ENCODE measurements at regions not wholly inside any gene's neighbourhood (a gene's known extent, or its start where the extent isn't known, plus 50 kb on each side); places are given as distances from the start of the nearest gene placed in this dataset.

DNA sequence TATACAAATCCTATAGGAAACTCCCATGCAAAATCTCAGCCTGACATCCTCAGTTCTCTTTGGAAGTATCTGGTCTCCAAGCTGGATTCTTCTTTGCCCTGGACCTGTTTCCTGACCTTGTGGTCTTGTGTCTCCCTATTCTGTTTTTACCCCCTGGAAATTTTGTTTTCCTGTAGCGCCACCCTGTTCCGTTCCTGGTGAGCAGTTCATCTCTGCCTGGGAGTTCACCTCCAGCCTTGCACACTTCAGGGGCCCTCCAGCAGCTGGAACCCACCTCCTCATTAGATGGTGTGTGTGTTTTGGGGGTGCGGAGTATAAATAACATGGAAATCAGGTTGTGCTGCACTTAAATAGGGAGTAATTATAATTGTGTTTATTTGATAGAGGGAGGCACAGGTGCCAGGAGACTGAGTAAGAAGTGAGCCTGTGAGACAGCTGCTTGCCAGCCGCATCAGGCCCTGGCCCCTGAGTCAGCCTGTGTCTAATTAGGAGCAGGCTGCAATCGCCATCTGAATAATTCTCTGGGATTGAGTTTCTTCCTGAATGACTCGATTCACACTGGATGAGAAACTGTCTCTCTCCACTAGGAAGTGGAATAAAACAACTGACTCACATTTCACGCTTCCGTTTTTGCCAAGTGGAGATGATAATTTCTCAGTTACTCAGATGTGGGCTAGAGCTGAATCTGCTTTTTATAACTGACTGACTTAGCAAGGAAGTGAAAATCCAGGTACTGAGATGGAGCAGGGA is 69.4 kb upstream of the HECTD2 start:
- DNase-seq (ENCODE audit: low read depth, low spot score) (peak; percentile 75), FAIRE-seq (peak; percentile 81)
- Histone ChIP-seq H3K9ac (ENCODE audit: control insufficient read depth, extremely low read depth, insufficient read depth, low read length) (peak overlapping the region; percentile 17), H2AFZ (ENCODE audit: control insufficient read depth, low read length) (peak overlapping the region; percentile 70), H3K9me3 (ENCODE audit: control insufficient read depth, low read depth, low read length) (peaks cover 3% of the 10 kb centered on the region), H3K36me3 (ENCODE audit: control insufficient read depth in 2 of 2, extremely low read depth in 1 of 2, insufficient read depth in 2 of 2, low read length in 2 of 2) (no peaks in the 10 kb centered on the region), H3K79me2 (ENCODE audit: control insufficient read depth, insufficient read depth, low read length) (no peaks in the 10 kb centered on the region), H3K4me3 (ENCODE audit: control insufficient read depth in 2 of 3, extremely low read depth in 1 of 3, insufficient read depth in 2 of 3, low read depth in 1 of 3, low read length in 3 of 3) (peak overlapping the region in 1 of 3 experiments; percentile 29), H4K20me1 (ENCODE audit: control insufficient read depth, extremely low read depth, insufficient read depth, low read length) (no peaks in the 10 kb centered on the region), H3K9me1 (ENCODE audit: control insufficient read depth, extremely low read depth, insufficient read depth, low read length) (no peaks in the 10 kb centered on the region), H3K27me3 (ENCODE audit: control insufficient read depth, extremely low read depth, insufficient read depth, low read length) (no peaks in the 10 kb centered on the region), H3K4me2 (ENCODE audit: control insufficient read depth, extremely low read depth, insufficient read depth, low read depth, low read length) (peak overlapping the region; percentile 72), H3K4me1 (ENCODE audit: control insufficient read depth, extremely low read depth, insufficient read depth, low read length) (peaks cover 20% of the 10 kb centered on the region), H3K27ac (ENCODE audit: control insufficient read depth, insufficient read depth, low read length) (peak overlapping the region; percentile 71)
- dilution Hi-C loops (cut with MboI; ENCODE audit: extremely low pct_ligation_motif_present, low sequenced_read_pairs): no loop called here
- TF ChIP-seq, protein P1, sequence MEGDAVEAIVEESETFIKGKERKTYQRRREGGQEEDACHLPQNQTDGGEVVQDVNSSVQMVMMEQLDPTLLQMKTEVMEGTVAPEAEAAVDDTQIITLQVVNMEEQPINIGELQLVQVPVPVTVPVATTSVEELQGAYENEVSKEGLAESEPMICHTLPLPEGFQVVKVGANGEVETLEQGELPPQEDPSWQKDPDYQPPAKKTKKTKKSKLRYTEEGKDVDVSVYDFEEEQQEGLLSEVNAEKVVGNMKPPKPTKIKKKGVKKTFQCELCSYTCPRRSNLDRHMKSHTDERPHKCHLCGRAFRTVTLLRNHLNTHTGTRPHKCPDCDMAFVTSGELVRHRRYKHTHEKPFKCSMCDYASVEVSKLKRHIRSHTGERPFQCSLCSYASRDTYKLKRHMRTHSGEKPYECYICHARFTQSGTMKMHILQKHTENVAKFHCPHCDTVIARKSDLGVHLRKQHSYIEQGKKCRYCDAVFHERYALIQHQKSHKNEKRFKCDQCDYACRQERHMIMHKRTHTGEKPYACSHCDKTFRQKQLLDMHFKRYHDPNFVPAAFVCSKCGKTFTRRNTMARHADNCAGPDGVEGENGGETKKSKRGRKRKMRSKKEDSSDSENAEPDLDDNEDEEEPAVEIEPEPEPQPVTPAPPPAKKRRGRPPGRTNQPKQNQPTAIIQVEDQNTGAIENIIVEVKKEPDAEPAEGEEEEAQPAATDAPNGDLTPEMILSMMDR (optimal IDR thresholded peaks at IDR 0.05 in 1 of 3, IDR thresholded peaks at IDR 0.05 in 1 of 3, conservative IDR thresholded peaks at IDR 0.05 in 1 of 3; ENCODE audit: extremely low read depth in 1 of 3, insufficient read depth in 2 of 3, low read length in 3 of 3): no peak
- TF ChIP-seq EZH2 (IDR thresholded peaks at IDR 0.05; ENCODE audit: low read length): no peak

DNA sequence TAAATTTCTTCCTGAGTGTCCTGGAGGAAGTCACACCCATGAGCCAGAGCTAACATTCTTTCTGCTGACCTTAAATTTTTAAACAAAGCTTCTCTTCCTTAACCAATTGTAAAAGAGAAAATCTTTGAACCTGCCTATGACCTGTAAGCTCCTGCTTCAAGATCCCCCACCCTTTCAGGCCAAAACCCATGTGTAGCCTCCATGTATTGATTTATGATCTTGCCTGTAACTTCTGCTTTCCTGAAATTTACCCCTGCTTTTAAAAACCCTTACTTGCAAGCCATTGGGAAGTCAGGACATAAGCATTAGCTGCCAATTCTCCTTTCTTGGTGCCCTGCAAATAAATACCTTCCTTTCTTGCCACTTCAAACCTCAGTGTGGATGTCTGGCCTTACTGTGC is 68.5 kb upstream of the HECTD2 start:
- no peaks in the 10 kb centered on the region for H3K36me3 ChIP-seq (ENCODE audit: control insufficient read depth in 2 of 2, extremely low read depth in 1 of 2, insufficient read depth in 2 of 2, low read length in 2 of 2)
- no peak overlapping the region for H3K4me3 ChIP-seq (ENCODE audit: control insufficient read depth in 2 of 3, extremely low read depth in 1 of 3, insufficient read depth in 2 of 3, low read depth in 1 of 3, low read length in 3 of 3)
- no peaks in the 10 kb centered on the region for H3K27me3 ChIP-seq (ENCODE audit: control insufficient read depth, extremely low read depth, insufficient read depth, low read length)
- TF ChIP-seq EZH2 (IDR thresholded peaks at IDR 0.05; ENCODE audit: low read length): no peak
- TF ChIP-seq, protein P1 (optimal IDR thresholded peaks at IDR 0.05 in 1 of 3, IDR thresholded peaks at IDR 0.05 in 1 of 3, conservative IDR thresholded peaks at IDR 0.05 in 1 of 3; ENCODE audit: extremely low read depth in 1 of 3, insufficient read depth in 2 of 3, low read length in 3 of 3): no peak
- H3K4me1 ChIP-seq (ENCODE audit: control insufficient read depth, extremely low read depth, insufficient read depth, low read length): peaks cover 20% of the 10 kb centered on the region
- no peaks in the 10 kb centered on the region for H4K20me1 ChIP-seq (ENCODE audit: control insufficient read depth, extremely low read depth, insufficient read depth, low read length)
- peak overlapping the region; percentile 71 for H3K27ac ChIP-seq (ENCODE audit: control insufficient read depth, insufficient read depth, low read length)
- no peaks in the 10 kb centered on the region for H3K79me2 ChIP-seq (ENCODE audit: control insufficient read depth, insufficient read depth, low read length)
- peaks cover 3% of the 10 kb centered on the region for H3K9me3 ChIP-seq (ENCODE audit: control insufficient read depth, low read depth, low read length)
- H3K9ac ChIP-seq (ENCODE audit: control insufficient read depth, extremely low read depth, insufficient read depth, low read length): no peak overlapping the region
- DNase-seq (ENCODE audit: low read depth, low spot score) (no peak), FAIRE-seq (peak; percentile 23)
- peak overlapping the region; percentile 70 for H2AFZ ChIP-seq (ENCODE audit: control insufficient read depth, low read length)
- peak overlapping the region; percentile 72 for H3K4me2 ChIP-seq (ENCODE audit: control insufficient read depth, extremely low read depth, insufficient read depth, low read depth, low read length)
- dilution Hi-C loops (cut with MboI; ENCODE audit: extremely low pct_ligation_motif_present, low sequenced_read_pairs): no loop called here
- H3K9me1 ChIP-seq (ENCODE audit: control insufficient read depth, extremely low read depth, insufficient read depth, low read length): no peaks in the 10 kb centered on the region

Data from keratinocyte (primary cell).